Right atrium auricular region (tissue), 2 donors: ENCODE measurements at regions not wholly inside any gene's neighbourhood (a gene's known extent, or its start where the extent isn't known, plus 50 kb on each side); places are given as distances from the start of the nearest gene placed in this dataset.

ENCODE experiments used
- DNase-seq: peaks from one replicate; pipeline ENCODE4 v3.0.0-alpha.2; 2019; ENCODE audit warnings: low spot score
- H3K27ac ChIP-seq, 2 donors: fragments of 200-600 bp; sonication (generic); 1 replicate in 1 of 2; 2 replicates in 1 of 2; pipeline ENCODE4 v1.5.1; 2016 to 2019
- H3K27me3 ChIP-seq, 2 donors: fragments of 200-600 bp; sonication (generic); one replicate each; pipeline versions ENCODE4 v1.5.1 to v1.6.0; 2017 to 2019
- H3K36me3 ChIP-seq: fragments of 200-600 bp; sonication (generic); one replicate; pipeline ENCODE4 v1.5.1; 2016
- H3K4me1 ChIP-seq, 2 donors: fragments of 200-600 bp; sonication (generic); one replicate each; pipeline versions ENCODE4 v1.5.1 to v1.6.0; 2017 to 2019
- H3K4me3 ChIP-seq, 2 donors: fragments of 200-600 bp; sonication (generic); 1 replicate in 1 of 2; 2 replicates in 1 of 2; pipeline ENCODE4 v1.5.1; 2017 to 2019; ENCODE audit warnings: mild to moderate bottlenecking in 1 of 2, moderate library complexity in 1 of 2
- H3K9me3 ChIP-seq, 2 donors: fragments of 200-600 bp; sonication (generic); one replicate each; pipeline ENCODE4 v1.5.1; 2019
- TF ChIP-seq, protein P1 (sequence below), 2 donors: fragments of 200-600 bp; sonication (generic); IDR thresholded peaks; one replicate each; pipeline ENCODE4 v1.5.1; 2019; ENCODE audit warnings: antibody characterized with exemption in 2 of 2

DNA sequence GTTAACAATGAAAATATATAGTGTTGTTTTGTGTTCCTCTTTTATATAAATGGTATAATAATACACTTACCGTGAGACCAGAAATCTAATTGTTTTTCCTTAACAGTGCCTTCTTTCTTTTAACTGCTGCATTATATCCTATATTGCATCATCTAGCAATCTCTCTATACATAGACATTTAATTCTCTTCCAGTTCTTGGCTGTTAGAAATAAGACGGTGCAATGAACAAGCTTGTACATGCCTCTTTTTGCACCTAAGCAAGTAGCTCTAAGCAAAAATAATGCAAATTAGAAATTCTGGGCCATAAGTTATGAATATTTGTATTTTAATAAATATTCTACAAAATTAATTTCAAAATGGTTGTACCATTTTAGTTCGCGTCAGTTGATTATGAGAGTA is 55.9 kb upstream of the AHR start:
- Histone ChIP-seq H3K4me1 (peaks cover 0 to 12% of the 10 kb centered on the region in 2 donors), H3K4me3 (no peak overlapping the region), H3K36me3 (no peaks in the 10 kb centered on the region), H3K27me3 (no peaks in the 10 kb centered on the region), H3K9me3 (no peaks in the 10 kb centered on the region), H3K27ac (no peak overlapping the region)
- TF ChIP-seq, protein P1, sequence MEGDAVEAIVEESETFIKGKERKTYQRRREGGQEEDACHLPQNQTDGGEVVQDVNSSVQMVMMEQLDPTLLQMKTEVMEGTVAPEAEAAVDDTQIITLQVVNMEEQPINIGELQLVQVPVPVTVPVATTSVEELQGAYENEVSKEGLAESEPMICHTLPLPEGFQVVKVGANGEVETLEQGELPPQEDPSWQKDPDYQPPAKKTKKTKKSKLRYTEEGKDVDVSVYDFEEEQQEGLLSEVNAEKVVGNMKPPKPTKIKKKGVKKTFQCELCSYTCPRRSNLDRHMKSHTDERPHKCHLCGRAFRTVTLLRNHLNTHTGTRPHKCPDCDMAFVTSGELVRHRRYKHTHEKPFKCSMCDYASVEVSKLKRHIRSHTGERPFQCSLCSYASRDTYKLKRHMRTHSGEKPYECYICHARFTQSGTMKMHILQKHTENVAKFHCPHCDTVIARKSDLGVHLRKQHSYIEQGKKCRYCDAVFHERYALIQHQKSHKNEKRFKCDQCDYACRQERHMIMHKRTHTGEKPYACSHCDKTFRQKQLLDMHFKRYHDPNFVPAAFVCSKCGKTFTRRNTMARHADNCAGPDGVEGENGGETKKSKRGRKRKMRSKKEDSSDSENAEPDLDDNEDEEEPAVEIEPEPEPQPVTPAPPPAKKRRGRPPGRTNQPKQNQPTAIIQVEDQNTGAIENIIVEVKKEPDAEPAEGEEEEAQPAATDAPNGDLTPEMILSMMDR (IDR thresholded peaks at IDR 0.05), result no peak
- DNase-seq, result no peak

DNA sequence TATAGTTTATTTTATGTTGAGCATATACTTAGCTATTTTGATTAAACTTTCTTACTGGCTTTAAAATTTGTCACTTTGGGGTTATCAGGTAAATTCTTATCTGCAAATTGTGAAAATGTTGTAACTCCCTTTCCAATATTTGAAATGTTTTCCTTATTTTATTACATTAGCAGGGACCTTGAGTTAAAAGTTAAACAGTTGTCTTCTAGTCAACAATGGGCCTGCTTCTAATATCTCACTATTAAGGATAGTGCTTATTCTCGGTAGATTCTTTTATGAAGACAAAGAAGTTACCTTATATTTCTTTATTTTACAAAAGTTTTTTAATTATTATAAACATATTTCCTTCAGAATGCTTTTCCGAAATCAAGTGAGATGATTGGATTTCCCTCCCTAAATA is 53.7 kb upstream of the AHR start:
- no peak for DNase-seq
- H3K27me3 ChIP-seq, result no peaks in the 10 kb centered on the region
- no peak overlapping the region for H3K27ac ChIP-seq
- TF ChIP-seq, protein P1 (IDR thresholded peaks at IDR 0.05), result no peak
- peaks cover 0 to 4% of the 10 kb centered on the region in 2 donors for H3K4me1 ChIP-seq
- no peaks in the 10 kb centered on the region for H3K9me3 ChIP-seq
- no peak overlapping the region for H3K4me3 ChIP-seq
- no peaks in the 10 kb centered on the region for H3K36me3 ChIP-seq

DNA sequence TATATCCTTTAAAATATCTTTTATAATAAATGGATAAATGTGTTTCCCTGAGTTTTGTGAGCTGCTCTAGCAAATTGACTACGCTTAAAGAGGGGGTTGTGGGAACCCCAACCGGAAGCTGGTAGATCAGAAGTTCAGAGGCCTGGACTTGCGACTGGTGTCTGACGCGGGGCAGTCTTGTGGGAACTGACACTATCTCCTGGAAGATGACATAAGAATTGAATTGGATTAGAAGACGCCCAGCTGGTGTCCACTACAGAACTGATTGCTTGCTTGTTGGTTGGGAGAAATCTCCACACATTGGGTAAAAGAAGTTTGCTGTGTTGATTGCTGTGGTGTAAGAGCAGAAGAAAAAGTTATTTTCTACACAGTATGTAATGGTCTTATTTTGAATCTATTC is 51.1 kb upstream of the AHR start:
- DNase-seq, result no peak
- H3K4me1 ChIP-seq, result no peaks in the 10 kb centered on the region
- H3K9me3 ChIP-seq, result no peaks in the 10 kb centered on the region
- no peaks in the 10 kb centered on the region for H3K36me3 ChIP-seq
- TF ChIP-seq, protein P1 (IDR thresholded peaks at IDR 0.05), result no peak
- no peak overlapping the region for H3K4me3 ChIP-seq
- H3K27ac ChIP-seq, result no peak overlapping the region
- H3K27me3 ChIP-seq, result no peaks in the 10 kb centered on the region

DNA sequence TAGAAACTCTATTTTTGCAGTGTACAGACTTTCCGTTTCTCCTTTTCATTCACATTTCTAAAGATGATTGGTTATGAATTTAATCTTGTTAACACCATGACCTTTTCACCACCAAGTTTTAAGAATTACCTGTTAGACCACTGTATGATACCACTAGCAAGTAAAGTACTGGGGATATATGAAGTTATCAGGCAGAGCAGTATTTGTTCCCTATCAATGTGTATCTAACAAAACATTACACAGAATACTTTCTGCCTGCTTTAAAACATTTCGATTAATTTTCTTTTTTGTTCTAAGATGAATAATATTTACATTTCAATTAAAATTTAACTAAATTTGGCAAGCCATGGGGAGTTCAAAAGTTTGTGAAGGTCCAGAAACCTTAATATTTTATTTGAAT is 49.9 kb upstream of the AHR start:
- TF ChIP-seq, protein P1 (IDR thresholded peaks at IDR 0.05), result no peak
- no peak for DNase-seq

More for the DNA sequence above, 49.9 kb upstream of the AHR start:
- Histone ChIP-seq H3K27ac (no peak overlapping the region), H3K4me1 (no peaks in the 10 kb centered on the region), H3K4me3 (no peak overlapping the region), H3K9me3 (no peaks in the 10 kb centered on the region), H3K36me3 (no peaks in the 10 kb centered on the region), H3K27me3 (no peaks in the 10 kb centered on the region)
